Activated CD8-positive, alpha-beta memory T cell treated with anti-CD3 and anti-CD28 coated beads for 1 hour (primary cell): ENCODE measurements at regions not wholly inside any gene's neighbourhood (a gene's known extent, or its start where the extent isn't known, plus 50 kb on each side); places are given as distances from the start of the nearest gene placed in this dataset.
A peak's percentile ranks its signal among the peaks of the same experiment; 100 is the strongest.

Experiments
- DNase-seq, 2 donors: peaks; one replicate each; pipeline ENCODE4 v3.0.0-alpha.2; 2020; ENCODE audit warnings: low read depth in 1 of 2; ENCODE audit errors: extremely low read depth in 1 of 2

DNA sequence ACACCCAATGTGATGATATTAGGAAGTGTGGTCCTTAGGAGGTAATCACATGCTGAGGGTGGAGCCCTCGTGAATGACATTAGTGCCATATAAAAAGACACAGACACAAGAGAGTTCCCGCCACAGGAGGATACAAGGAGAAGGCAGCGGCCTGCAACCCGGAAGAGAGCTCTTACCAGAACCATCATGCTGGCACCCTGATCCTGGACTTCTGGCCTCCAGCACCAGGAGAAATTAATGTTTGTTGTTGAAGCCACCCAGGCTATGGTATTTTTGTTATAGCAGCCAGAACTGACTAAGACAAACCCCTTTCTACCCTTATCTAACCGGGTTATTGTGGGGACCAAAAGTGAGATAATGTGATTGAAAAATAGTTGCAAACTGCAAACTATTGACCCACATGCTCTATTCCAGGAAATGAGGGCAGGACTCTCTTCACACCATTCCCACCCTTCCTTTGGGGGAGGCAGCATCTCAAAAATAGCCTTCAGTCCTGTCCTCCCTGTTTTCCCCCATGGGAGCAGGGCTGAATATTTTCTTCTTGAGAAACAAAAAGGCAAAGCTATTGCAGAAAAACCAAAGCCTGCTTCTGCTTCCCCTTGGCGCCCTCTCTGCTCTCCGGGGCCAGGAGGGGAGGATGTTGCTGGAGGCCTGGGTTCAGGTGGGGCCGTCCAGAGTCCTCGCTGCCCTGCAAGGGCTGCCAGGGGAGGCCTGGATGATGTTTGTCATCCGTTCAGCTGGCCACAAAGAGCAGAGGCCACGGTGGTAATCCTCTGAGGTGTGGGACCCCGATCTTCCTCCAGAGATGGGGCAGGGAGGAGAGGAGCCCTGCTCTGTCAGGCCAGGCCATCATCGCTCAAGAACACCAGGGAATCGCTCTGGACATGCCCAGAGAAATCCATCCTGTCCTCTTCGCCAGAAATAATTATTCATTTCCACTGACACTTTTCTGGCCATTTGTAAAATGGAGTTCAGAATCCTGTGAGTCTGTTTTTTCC is 73.8 kb upstream of the HAAO start:
- DNase-seq: no peak

- no peak for DNase-seq
Measured at GRCh38 chr2:42864641-42865280, 72.4 kb upstream of the HAAO start.

DNA sequence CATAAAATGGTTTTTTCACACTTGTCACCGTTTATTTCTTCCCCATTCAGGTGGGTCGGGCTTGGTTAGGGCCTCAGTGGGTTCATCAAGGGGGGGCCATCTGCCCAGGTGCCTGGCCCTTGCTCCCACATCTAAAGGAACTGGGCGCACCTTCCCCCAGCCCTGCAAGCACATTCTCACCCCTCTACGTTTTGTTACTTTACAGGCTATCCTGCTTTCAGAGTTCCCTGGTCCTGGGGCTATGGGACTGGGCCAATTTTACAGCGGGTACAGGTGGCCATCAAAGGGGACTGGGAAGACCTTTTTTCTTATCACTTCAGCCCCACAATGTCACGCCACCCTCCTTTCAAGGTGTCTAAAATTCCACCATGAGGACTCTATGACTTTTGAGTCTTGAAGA is 71.8 kb upstream of the HAAO start:
- no peak for DNase-seq

DNA sequence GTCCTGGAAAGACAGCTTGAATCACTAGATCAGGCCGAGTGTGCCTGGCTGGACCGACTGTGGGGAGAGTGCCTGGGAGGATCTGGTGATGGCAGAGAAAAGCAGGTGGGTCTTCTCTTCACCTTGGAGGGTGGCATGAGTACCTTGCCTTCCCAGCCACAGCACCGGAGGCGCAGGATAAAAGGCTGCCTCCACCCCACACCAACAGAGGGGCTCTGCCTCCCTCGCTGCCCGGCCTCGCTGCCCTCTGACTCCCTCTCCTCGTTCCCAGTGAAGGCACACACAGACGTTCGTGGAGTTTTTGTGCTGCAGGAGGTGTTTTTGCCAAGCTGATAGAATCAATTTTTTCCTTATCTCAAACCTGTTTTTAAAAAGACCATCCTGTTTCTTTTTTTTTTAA is 71.4 kb upstream of the HAAO start:
- DNase-seq: no peak

DNA sequence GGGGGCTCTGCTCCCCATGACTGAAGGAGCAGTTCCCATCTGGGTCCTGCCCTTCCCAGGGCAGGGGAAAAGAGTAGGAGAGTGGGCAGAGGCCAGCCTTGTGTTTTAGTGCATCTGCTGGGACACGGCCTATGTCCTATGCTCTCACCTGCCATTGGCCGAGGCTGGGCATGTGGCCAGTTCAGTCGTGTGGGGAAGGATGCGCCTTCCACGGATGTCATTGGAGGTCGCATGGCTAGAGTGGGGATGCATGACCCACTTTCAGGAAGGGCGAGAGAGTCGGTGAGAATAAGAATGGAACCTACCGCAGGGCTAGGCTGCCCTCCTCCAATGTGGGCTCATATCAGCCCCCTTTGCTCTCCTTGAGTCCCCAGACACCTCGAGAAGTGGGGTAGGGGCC is 70.9 kb upstream of the HAAO start:
- no peak for DNase-seq

GRCh38 chr2:42862669-42863185 is 70.3 kb upstream of the HAAO start:
- no peak for DNase-seq

- no peak for DNase-seq
Measured at GRCh38 chr2:42861321-42861720, 68.9 kb upstream of the HAAO start.

DNA sequence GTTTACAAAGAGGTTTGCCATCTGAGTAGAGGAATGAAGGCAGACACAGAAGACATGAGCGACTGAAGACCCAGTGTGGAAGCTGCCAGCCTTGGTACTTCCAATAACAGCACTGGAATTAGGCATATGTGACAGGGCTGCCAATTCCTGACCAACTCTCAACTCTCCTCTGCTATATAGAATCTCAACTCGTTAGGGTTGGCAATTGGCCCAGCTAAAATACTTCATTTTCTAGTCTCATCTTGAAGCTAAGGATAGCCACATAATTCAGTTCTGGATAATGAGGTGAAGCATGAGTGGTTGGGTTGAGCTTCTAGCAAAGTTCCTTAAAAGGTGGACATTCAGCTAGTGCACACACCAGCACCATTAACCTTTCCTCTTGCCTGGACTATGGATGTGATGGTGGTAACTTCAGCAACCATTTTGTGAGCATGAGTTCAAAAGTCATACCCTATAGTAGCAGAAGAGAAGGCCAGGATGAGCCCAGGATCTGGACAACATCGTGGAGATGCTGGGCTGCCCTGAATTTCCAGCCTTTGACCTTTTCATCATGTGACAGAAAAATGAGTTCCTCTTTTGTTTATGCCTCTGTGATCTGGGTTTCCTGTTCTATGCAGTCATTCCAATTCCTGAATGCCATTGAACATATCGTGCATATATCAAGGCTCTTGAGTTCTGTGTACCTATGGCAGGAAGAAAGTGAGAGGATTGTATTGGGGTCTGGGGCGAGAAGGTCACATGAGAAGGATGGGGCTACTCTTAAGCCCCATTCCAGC is 68.1 kb upstream of the HAAO start:
- no peak for DNase-seq

GRCh38 chr2:42859791-42860190 is 67.4 kb upstream of the HAAO start:
- DNase-seq: no peak

- peak; percentile 13 to 27 for DNase-seq
Measured at GRCh38 chr2:42859006-42859552, 66.7 kb upstream of the HAAO start.

DNA sequence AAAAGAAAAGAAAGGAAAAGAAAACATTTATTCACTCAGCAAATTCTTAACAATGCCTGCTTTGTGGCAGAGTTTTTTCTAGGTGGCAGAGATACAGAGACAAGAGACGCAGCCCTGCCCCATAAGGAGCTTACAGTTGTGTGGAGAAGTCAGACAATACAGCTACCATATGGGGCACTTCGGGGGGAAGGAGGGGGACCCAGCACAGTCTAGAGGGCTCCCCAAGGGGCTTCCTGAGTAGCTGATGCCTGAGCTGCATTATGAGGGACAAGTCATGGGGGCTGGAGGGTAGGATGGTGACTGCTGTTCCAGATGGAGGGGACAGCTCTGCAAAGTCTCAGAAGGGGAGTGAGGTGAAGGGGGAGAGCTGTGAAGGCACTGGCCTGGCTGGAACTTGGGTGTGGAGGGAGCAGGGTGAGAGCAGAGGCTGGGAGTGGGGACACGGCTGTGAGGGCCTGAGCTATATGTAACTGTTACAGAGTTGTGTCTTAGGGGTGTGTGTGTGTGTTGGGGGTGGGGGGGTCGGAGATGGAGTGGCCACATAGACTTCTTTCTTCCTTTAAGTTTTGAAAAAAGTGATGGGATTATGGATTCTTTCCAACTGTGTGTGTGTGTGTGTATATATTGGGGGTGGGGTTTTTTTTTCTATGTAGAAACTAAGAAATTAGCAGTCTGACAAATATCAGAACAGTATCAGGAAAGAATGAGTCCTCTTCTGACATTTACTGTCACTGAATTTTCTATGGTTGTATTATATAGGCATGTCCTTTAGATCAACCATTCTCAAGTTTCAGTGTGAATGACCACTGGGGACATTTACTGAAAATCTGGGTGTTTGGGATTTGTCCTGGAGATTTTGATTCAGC is 66.0 kb upstream of the HAAO start:
- DNase-seq: no peak

- no peak for DNase-seq
Measured at GRCh38 chr2:42856891-42857632, 64.7 kb upstream of the HAAO start.

- DNase-seq: no peak
Measured at GRCh38 chr2:42856106-42856860, 63.9 kb upstream of the HAAO start.

DNA sequence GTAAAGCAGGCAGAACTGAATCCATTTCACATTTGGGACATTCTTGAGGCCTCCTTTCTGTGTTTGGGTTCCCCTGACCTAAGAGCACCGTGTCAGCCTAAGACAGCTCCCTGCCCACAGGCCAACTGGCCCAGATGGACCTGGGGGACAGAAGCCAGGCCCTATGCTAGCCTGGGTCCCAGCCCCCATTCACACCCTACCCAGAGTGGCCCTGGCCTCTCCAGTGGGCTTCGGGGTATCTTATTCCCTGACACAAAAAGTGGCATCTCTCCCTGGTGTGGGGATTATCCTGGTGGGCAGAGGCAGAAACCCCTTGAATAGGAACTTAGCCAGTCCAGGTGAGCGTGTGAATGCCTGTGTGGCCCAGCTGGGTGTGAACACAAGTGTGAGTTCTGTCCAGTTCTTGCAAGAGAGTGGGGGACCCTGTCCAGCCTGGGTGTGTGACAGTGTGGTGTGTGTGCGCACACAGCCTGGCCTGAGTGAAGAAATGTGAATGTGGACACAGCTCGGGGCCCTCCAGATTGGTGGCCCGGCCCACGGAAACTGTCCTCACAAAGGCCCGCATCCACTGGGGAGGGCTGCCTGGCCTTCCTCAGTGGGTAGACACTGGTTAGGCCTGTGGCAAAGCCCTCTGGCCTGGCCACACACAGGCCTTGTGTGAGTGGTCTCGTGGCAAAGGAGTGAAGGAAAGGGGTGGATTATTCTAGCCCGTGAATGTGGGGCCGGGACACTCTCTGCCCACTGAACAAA is 63.0 kb upstream of the HAAO start:
- DNase-seq: no peak

DNA sequence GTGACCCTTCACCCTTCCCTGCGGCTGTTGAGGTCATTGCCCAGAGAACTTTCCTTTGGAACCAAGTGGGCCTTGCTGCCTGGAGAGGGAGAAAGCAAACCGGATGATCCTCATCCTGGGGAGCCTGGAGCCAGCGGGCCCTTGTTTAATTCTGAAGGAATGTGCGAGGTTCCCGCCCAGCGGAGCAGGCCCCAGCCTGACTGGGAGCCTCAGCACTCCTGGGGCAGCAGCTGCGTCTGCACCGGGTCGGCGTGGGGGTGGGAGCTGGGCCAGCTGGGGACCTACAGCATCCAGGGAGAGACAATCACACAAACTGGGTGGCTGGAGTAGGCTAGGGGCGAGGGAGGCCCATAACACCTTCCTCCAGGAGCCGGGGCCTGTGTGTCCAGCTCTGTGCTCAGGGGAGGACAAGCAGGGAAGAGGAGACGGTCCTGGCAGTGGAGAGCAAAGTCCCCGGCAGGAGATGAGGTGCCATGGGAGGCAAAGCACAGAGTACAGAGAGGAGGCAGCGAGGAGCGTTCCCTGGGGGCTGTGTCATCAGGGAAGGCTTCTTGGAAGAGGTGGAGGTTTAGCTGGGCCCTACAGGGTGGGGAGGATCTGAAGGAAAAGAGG is 61.9 kb upstream of the HAAO start:
- DNase-seq: no peak

DNA sequence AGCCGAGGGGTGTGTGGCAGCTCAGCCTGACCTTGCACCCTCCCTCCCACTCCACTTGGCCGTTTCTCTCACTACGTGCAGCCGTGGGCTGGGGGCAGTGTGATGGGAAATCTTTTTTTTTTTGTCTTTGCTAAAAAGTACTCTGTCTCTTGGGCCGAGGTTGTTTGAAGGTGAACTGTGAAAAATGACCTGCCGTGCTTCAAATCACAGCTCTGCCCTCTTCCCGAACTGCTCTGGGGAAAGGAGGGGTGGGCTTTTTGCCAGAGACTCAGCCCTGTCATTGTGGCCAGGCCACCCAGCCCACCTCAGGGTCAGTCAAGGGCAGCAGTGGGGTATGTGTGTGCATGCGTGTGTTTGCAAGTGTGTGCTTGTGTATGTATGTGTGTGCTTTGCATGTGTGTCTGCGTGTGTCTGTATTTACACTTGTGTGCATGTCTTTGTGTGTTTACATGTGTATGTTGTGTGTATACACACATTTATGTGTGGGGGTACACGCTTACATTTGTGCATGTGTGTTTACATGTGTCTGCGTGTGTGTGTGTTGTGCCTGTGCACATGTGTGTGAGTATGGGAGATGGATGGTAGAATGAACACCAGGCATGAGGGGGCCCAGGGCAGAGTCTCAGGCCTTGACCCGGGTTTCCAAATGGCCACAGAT is 61.3 kb upstream of the HAAO start:
- DNase-seq: no peak

DNA sequence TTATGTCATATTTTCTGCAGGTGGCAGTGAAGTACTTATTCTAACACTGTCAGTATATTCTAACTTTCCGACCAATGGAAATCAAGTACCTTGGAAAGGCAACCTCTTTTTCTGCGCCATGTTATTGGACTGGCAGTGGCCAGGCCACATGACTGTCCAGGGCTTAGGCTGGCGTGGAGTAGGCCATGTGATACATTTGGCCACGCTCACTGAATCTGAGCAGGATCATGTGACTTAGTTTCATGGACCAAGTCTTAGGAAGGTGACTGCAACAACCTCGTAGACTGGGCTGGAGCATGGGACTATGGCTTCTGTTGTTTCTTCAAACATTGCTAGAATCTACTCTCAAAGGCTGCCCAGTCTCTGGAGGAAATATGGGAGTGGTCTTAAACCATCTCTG is 60.4 kb upstream of the HAAO start:
- no peak for DNase-seq
